ENCODE measurements at regions not wholly inside any gene's neighbourhood (a gene's known extent, or its start where the extent isn't known, plus 50 kb on each side); places are given as distances from the start of the nearest gene placed in this dataset.
"Not testable (repeated sequence)": the region's sequence is repeated elsewhere in the genome, so short reads cannot be mapped to it uniquely, and the experiment has no call there.

- Histone ChIP-seq H3K4me2 (replicated peaks; ENCODE audit: low read depth, low read length, poor library complexity, severe bottlenecking) (no peak overlapping the region), H3K79me2 (ENCODE audit: control insufficient read depth, insufficient read depth, low read length) (no peaks in the 10 kb centered on the region), H3K4me3 (ENCODE audit: control extremely low read depth in 1 of 5, extremely low read depth in 1 of 5, insufficient read depth in 1 of 5, low read depth in 2 of 5, low read length in 4 of 5) (no peak overlapping the region), H3K36me3 (replicated peaks in 1 of 2; ENCODE audit: control extremely low read depth in 1 of 2, control insufficient read depth in 1 of 2, extremely low read depth in 1 of 2, insufficient read depth in 2 of 2, low read length in 1 of 2) (no peaks in the 10 kb centered on the region), H3K4me1 (ENCODE audit: control insufficient read depth in 2 of 2, insufficient read depth in 2 of 2, low read length in 2 of 2) (peaks cover 3% of the 10 kb centered on the region in 2 donors), H2AFZ (ENCODE audit: insufficient read depth, low read depth, low read length, poor library complexity, severe bottlenecking) (no peak overlapping the region), H3K27ac (ENCODE audit: low read length in 2 of 2) (no peak overlapping the region), H3K9me3 (ENCODE audit: control extremely low read depth in 1 of 3, control insufficient read depth in 2 of 3, insufficient read depth in 1 of 3, low read length in 2 of 3) (peaks cover 0 to 4% (median 0%) of the 10 kb centered on the region in 3 donors), H3K9ac (ENCODE audit: low read length) (no peak overlapping the region), H3K27me3 (replicated peaks in 1 of 4; ENCODE audit: control extremely low read depth in 1 of 4, control insufficient read depth in 3 of 4, insufficient read depth in 4 of 4, low read length in 3 of 4) (peaks cover 0 to 2% (median 0%) of the 10 kb centered on the region in 4 experiments), H4K20me1 (ENCODE audit: control insufficient read depth, insufficient read depth, low read length, poor library complexity, severe bottlenecking) (no peaks in the 10 kb centered on the region)
- Mint-ChIP-seq H3K4me3 (no peak overlapping the region), H3K27ac (no peak overlapping the region), H3K9me3 (ENCODE audit: insufficient read depth) (peaks cover 3% of the 10 kb centered on the region), H3K4me1 (peaks cover 8% of the 10 kb centered on the region), H3K27me3 (peaks cover 3% of the 10 kb centered on the region)
- no CpG with 5 or more reads among the region's 2 CpGs for WGBS (ENCODE audit: insufficient coverage)
- ATAC-seq (ENCODE audit: low read depth) (no peak), DNase-seq (no peak)
- ChIA-PET POLR2A (no interaction called here), CTCF (interaction anchor here (1.0 kb wide), 1 partner anchor 516 kb away, joined by 3 read pairs; no protein-coding TSS in a partner anchor)
- intact Hi-C loops (cut with micrococcal nuclease): loop anchor here (5.0 kb wide), 1 partner anchor 91 kb away; no protein-coding TSS in a partner anchor
- TF ChIP-seq CTCF (IDR thresholded peaks at IDR 0.05): no peak
- no peak for TF ChIP-seq EZH2 (IDR thresholded peaks at IDR 0.05; ENCODE audit: borderline replicate concordance, insufficient read depth, low read depth, low read length, poor library complexity, severe bottlenecking)
These were observed 72.3 kb upstream of the APBB1IP start for GRCh38 chr10:26365681-26366358.

GRCh38 chr10:26367035-26367434, 71.1 kb upstream of the APBB1IP start:
- ATAC-seq (ENCODE audit: low read depth); H3K9me3 ChIP-seq (ENCODE audit: control extremely low read depth in 1 of 3, control insufficient read depth in 2 of 3, insufficient read depth in 1 of 3, low read length in 2 of 3); H3K79me2 ChIP-seq (ENCODE audit: control insufficient read depth, insufficient read depth, low read length); DNase-seq; H3K4me2 ChIP-seq (replicated peaks; ENCODE audit: low read depth, low read length, poor library complexity, severe bottlenecking); H3K27me3 ChIP-seq (replicated peaks in 1 of 4; ENCODE audit: control extremely low read depth in 1 of 4, control insufficient read depth in 3 of 4, insufficient read depth in 4 of 4, low read length in 3 of 4); H3K27me3 Mint-ChIP-seq; H2AFZ ChIP-seq (ENCODE audit: insufficient read depth, low read depth, low read length, poor library complexity, severe bottlenecking); CTCF ChIA-PET; H3K9ac ChIP-seq (ENCODE audit: low read length); H3K4me1 Mint-ChIP-seq; H3K9me3 Mint-ChIP-seq (ENCODE audit: insufficient read depth); POLR2A ChIA-PET; H3K36me3 ChIP-seq (replicated peaks in 1 of 2; ENCODE audit: control extremely low read depth in 1 of 2, control insufficient read depth in 1 of 2, extremely low read depth in 1 of 2, insufficient read depth in 2 of 2, low read length in 1 of 2); H3K4me3 ChIP-seq (ENCODE audit: control extremely low read depth in 1 of 5, extremely low read depth in 1 of 5, insufficient read depth in 1 of 5, low read depth in 2 of 5, low read length in 4 of 5); H3K4me1 ChIP-seq (ENCODE audit: control insufficient read depth in 2 of 2, insufficient read depth in 2 of 2, low read length in 2 of 2); H3K4me3 Mint-ChIP-seq; H3K27ac ChIP-seq (ENCODE audit: low read length in 2 of 2); H4K20me1 ChIP-seq (ENCODE audit: control insufficient read depth, insufficient read depth, low read length, poor library complexity, severe bottlenecking); H3K27ac Mint-ChIP-seq: not testable (repeated sequence)
- WGBS (ENCODE audit: insufficient coverage): 79% methylated on average over 3 of the region's 8 CpGs
- intact Hi-C loops (cut with micrococcal nuclease): loop anchor here (5.0 kb wide), 1 partner anchor 90 kb away; no protein-coding TSS in a partner anchor
